ENCODE measurements at regions not wholly inside any gene's neighbourhood (a gene's known extent, or its start where the extent isn't known, plus 50 kb on each side); places are given as distances from the start of the nearest gene placed in this dataset.

DNA sequence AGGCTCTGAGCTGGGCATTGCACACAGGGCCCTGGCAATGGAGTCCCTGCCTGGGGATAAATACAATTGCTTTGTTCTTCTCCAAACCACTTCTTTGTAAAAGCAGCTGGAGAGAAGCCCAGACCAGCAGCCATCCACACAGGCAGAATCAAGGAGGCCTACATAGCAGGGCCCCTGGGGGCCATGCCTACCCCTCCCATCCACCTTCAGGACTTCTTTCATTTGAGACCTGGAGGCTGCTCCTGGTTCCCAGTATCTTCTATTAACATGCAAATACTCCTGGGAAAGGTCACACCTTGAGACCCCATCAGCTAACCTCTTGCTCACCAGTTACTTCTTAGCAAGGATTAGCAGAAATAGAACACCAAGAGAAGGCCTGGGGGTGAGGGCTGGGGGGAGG, 511.1 kb downstream of the SOX6 start:
- Histone ChIP-seq H3K27ac (ENCODE audit: low read depth) (no peak overlapping the region), H3F3A (replicated peaks; ENCODE audit: low read depth) (no peaks in the 10 kb centered on the region), H3K27me3 (ENCODE audit: insufficient read depth) (no peaks in the 10 kb centered on the region), H3K79me2 (replicated peaks; ENCODE audit: insufficient read depth) (no peaks in the 10 kb centered on the region), H3K9me2 (ENCODE audit: insufficient read depth) (0 out of 2 replicates have a peak, but pooled peaks cover 3% of the 10 kb centered on the region), H3K4me3 (no peak overlapping the region), H2AFZ (no peak overlapping the region), H4K20me1 (replicated peaks; ENCODE audit: insufficient read depth) (no peaks in the 10 kb centered on the region), H3K36me3 (ENCODE audit: insufficient read depth) (no peaks in the 10 kb centered on the region), H3K4me1 (ENCODE audit: insufficient read depth) (peaks cover 38% of the 10 kb centered on the region), H3K4me2 (no peak overlapping the region)
- Mint-ChIP-seq H3K9me3 (no peaks in the 10 kb centered on the region), H3K4me3 (no peak overlapping the region), H3K4me1 (peaks cover 37% of the 10 kb centered on the region), H3K27ac (no peak overlapping the region), H3K36me3 (ENCODE audit: low read depth) (no peaks in the 10 kb centered on the region), H3K27me3 (ENCODE audit: insufficient read depth, low read depth, poor library complexity) (peaks cover 4% of the 10 kb centered on the region)
- TF ChIP-seq JUNB (IDR thresholded peaks at IDR 0.05; ENCODE audit: unreplicated experiment) = no peak
- TF ChIP-seq, protein P1, sequence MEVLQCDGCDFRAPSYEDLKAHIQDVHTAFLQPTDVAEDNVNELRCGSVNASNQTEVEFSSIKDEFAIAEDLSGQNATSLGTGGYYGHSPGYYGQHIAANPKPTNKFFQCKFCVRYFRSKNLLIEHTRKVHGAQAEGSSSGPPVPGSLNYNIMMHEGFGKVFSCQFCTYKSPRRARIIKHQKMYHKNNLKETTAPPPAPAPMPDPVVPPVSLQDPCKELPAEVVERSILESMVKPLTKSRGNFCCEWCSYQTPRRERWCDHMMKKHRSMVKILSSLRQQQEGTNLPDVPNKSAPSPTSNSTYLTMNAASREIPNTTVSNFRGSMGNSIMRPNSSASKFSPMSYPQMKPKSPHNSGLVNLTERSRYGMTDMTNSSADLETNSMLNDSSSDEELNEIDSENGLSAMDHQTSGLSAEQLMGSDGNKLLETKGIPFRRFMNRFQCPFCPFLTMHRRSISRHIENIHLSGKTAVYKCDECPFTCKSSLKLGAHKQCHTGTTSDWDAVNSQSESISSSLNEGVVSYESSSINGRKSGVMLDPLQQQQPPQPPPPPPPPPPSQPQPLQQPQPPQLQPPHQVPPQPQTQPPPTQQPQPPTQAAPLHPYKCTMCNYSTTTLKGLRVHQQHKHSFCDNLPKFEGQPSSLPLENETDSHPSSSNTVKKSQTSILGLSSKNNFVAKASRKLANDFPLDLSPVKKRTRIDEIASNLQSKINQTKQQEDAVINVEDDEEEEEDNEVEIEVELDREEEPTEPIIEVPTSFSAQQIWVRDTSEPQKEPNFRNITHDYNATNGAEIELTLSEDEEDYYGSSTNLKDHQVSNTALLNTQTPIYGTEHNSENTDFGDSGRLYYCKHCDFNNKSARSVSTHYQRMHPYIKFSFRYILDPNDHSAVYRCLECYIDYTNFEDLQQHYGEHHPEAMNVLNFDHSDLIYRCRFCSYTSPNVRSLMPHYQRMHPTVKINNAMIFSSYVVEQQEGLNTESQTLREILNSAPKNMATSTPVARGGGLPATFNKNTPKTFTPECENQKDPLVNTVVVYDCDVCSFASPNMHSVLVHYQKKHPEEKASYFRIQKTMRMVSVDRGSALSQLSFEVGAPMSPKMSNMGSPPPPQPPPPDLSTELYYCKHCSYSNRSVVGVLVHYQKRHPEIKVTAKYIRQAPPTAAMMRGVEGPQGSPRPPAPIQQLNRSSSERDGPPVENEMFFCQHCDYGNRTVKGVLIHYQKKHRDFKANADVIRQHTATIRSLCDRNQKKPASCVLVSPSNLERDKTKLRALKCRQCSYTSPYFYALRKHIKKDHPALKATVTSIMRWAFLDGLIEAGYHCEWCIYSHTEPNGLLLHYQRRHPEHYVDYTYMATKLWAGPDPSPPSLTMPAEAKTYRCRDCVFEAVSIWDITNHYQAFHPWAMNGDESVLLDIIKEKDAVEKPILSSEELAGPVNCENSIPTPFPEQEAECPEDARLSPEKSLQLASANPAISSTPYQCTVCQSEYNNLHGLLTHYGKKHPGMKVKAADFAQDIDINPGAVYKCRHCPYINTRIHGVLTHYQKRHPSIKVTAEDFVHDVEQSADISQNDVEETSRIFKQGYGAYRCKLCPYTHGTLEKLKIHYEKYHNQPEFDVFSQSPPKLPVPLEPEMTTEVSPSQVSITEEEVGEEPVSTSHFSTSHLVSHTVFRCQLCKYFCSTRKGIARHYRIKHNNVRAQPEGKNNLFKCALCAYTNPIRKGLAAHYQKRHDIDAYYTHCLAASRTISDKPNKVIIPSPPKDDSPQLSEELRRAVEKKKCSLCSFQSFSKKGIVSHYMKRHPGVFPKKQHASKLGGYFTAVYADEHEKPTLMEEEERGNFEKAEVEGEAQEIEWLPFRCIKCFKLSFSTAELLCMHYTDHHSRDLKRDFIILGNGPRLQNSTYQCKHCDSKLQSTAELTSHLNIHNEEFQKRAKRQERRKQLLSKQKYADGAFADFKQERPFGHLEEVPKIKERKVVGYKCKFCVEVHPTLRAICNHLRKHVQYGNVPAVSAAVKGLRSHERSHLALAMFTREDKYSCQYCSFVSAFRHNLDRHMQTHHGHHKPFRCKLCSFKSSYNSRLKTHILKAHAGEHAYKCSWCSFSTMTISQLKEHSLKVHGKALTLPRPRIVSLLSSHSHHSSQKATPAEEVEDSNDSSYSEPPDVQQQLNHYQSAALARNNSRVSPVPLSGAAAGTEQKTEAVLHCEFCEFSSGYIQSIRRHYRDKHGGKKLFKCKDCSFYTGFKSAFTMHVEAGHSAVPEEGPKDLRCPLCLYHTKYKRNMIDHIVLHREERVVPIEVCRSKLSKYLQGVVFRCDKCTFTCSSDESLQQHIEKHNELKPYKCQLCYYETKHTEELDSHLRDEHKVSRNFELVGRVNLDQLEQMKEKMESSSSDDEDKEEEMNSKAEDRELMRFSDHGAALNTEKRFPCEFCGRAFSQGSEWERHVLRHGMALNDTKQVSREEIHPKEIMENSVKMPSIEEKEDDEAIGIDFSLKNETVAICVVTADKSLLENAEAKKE (CRISPR knock-in tag; IDR thresholded peaks at IDR 0.05) = peak; percentile 91
- peak; percentile 77; the same call in 1 of the 2 replicates for TF ChIP-seq ZNF114 (CRISPR knock-in tag; IDR thresholded peaks at IDR 0.05)
- peak; percentile 91 for ATAC-seq
- DNase-seq (ENCODE audit: low spot score) = peak; percentile 43

DNA sequence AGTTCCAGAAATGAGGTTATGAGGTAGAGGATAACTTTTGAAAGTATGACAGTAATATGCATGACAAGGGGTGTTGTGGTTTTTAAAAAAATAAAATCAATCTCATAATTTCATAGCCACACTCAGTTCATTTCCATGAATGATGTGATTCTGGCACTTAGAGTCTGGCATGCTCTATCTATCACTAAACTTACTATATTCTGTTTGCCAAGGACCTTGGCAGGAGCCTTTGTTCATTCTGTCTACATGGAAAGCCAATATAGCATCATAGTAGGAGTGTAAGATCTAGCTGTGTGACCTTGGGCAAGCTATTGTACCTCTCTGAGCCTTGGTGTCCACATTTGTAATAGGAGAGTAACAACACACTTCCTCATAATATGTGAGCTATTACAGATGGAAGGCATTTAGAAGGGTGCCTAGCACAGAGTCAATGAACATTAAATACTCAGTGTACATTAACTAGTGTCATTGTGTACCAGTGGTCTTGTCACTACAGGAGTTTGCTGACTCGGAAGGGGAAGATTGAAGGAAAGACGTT, 507.6 kb downstream of the SOX6 start:
- H3K79me2 ChIP-seq (replicated peaks; ENCODE audit: insufficient read depth) = no peaks in the 10 kb centered on the region
- no peak for DNase-seq (ENCODE audit: low spot score)
- H3K27ac Mint-ChIP-seq = no peak overlapping the region
- H3K36me3 Mint-ChIP-seq (ENCODE audit: low read depth) = no peaks in the 10 kb centered on the region
- no peaks in the 10 kb centered on the region for H3K9me3 Mint-ChIP-seq
- H3K27me3 ChIP-seq (ENCODE audit: insufficient read depth) = no peaks in the 10 kb centered on the region
- no peak overlapping the region for H3K27ac ChIP-seq (ENCODE audit: low read depth)
- H3K4me1 Mint-ChIP-seq = peaks cover 30% of the 10 kb centered on the region
- no peaks in the 10 kb centered on the region for H3K36me3 ChIP-seq (ENCODE audit: insufficient read depth)
- no peak overlapping the region for H3K4me3 ChIP-seq
- H3K4me2 ChIP-seq = no peak overlapping the region
- no peak overlapping the region for H2AFZ ChIP-seq
- peaks cover 23% of the 10 kb centered on the region for H3K4me1 ChIP-seq (ENCODE audit: insufficient read depth)
- ATAC-seq = no peak
- H3K27me3 Mint-ChIP-seq (ENCODE audit: insufficient read depth, low read depth, poor library complexity) = no peaks in the 10 kb centered on the region
- no peak overlapping the region for H3K4me3 Mint-ChIP-seq
- H4K20me1 ChIP-seq (replicated peaks; ENCODE audit: insufficient read depth) = no peaks in the 10 kb centered on the region
- no peak for TF ChIP-seq ZNF114 (CRISPR knock-in tag; IDR thresholded peaks at IDR 0.05)
- TF ChIP-seq, protein P2, sequence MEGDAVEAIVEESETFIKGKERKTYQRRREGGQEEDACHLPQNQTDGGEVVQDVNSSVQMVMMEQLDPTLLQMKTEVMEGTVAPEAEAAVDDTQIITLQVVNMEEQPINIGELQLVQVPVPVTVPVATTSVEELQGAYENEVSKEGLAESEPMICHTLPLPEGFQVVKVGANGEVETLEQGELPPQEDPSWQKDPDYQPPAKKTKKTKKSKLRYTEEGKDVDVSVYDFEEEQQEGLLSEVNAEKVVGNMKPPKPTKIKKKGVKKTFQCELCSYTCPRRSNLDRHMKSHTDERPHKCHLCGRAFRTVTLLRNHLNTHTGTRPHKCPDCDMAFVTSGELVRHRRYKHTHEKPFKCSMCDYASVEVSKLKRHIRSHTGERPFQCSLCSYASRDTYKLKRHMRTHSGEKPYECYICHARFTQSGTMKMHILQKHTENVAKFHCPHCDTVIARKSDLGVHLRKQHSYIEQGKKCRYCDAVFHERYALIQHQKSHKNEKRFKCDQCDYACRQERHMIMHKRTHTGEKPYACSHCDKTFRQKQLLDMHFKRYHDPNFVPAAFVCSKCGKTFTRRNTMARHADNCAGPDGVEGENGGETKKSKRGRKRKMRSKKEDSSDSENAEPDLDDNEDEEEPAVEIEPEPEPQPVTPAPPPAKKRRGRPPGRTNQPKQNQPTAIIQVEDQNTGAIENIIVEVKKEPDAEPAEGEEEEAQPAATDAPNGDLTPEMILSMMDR (conservative IDR thresholded peaks at IDR 0.05; ENCODE audit: low read depth in 2 of 2) = no peak
- TF ChIP-seq, protein P3, sequence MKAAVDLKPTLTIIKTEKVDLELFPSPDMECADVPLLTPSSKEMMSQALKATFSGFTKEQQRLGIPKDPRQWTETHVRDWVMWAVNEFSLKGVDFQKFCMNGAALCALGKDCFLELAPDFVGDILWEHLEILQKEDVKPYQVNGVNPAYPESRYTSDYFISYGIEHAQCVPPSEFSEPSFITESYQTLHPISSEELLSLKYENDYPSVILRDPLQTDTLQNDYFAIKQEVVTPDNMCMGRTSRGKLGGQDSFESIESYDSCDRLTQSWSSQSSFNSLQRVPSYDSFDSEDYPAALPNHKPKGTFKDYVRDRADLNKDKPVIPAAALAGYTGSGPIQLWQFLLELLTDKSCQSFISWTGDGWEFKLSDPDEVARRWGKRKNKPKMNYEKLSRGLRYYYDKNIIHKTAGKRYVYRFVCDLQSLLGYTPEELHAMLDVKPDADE (IDR thresholded peaks at IDR 0.05) = no peak
- no peak for TF ChIP-seq ZNF331 (CRISPR knock-in tag; IDR thresholded peaks at IDR 0.05; ENCODE audit: low read depth)
- TF ChIP-seq NANOG (IDR thresholded peaks at IDR 0.05; ENCODE audit: borderline replicate concordance) = no peak
- TF ChIP-seq JUNB (IDR thresholded peaks at IDR 0.05; ENCODE audit: unreplicated experiment) = no peak
- H3K9me2 ChIP-seq (ENCODE audit: insufficient read depth) = 0 out of 2 replicates have a peak, but pooled peaks cover 3% of the 10 kb centered on the region
- no peaks in the 10 kb centered on the region for H3F3A ChIP-seq (replicated peaks; ENCODE audit: low read depth)
